Heart right ventricle (tissue), 16 donors: ENCODE measurements at regions not wholly inside any gene's neighbourhood (a gene's known extent, or its start where the extent isn't known, plus 50 kb on each side); places are given as distances from the start of the nearest gene placed in this dataset.

Experiments used
- ATAC-seq, 8 donors: fragments of 200-7000 bp; cut with Tn5 transposase; one replicate each; pipeline ENCODE4 v1.9.1; 2020; ENCODE audit warnings: mild to moderate bottlenecking in 8 of 8, moderate library complexity in 8 of 8, moderate number of reproducible peaks in 1 of 8
- DNase-seq, 2 donors: peaks; one replicate each; pipeline ENCODE4 v3.0.0-alpha.2; 2020
- H3K27ac ChIP-seq, 10 donors: fragments of 200-600 bp; sonication (generic) in 2 of 10; one replicate each; pipeline versions ENCODE4 v1.5.0 to v1.8.0; 2020 to 2022; ENCODE audit warnings: mild to moderate bottlenecking in 3 of 10
- H3K27me3 ChIP-seq, 7 donors: fragments of 200-600 bp; one replicate each; pipeline ENCODE4 v1.8.0; 2021 to 2022; ENCODE audit warnings: mild to moderate bottlenecking in 2 of 7
- H3K36me3 ChIP-seq, 9 donors: fragments of 200-600 bp; sonication (generic) in 1 of 9; one replicate each; pipeline versions ENCODE4 v1.5.0 to v1.8.0; 2020 to 2022; ENCODE audit warnings: mild to moderate bottlenecking in 2 of 9
- H3K4me1 ChIP-seq, 9 donors: fragments of 200-600 bp; sonication (generic) in 1 of 9; one replicate each; pipeline versions ENCODE4 v1.5.0 to v1.8.0; 2020 to 2022; ENCODE audit warnings: mild to moderate bottlenecking in 4 of 9
- H3K4me3 ChIP-seq, 10 donors: fragments of 200-600 bp; sonication (generic) in 2 of 10; one replicate each; pipeline versions ENCODE4 v1.5.0 to v1.8.0; 2020 to 2022; ENCODE audit warnings: mild to moderate bottlenecking in 7 of 10, moderate library complexity in 2 of 10
- H3K9me3 ChIP-seq, 11 donors: fragments of 200-600 bp in 10 of 11; sonication (generic) in 2 of 11; one replicate each; pipeline versions ENCODE4 v1.5.0 to v1.8.0; 2013 to 2022; ENCODE audit warnings: mild to moderate bottlenecking in 2 of 11, control low read depth in 1 of 11, moderate library complexity in 1 of 11
- CTCF ChIP-seq, 9 donors: fragments of 200-600 bp; sonication (generic) in 2 of 9; IDR thresholded peaks; one replicate each; pipeline versions ENCODE4 v1.5.0 to v1.8.0; 2021 to 2022; ENCODE audit warnings: antibody characterized with exemption in 9 of 9, mild to moderate bottlenecking in 5 of 9, moderate library complexity in 1 of 9
- WGBS, 2 donors: extraction: QIAGEN DNeasy Blood & Tissue Kit; methylation state at CpG; one replicate each; pipeline ENCODE4 v1.1.7; 2013; ENCODE audit warnings: inconsistent platforms in 1 of 2; 5-methylcytosine and 5-hydroxymethylcytosine counted together
- intact Hi-C, 10 donors: fragments of 100-400 bp; cut with DNase I; formaldehyde crosslinking; loops; one replicate each; pipeline versions ENCODE4 v1.11.1 to v1.14.2; 2022
- donor health status: Arrhythmogenic right ventricular cardiomyopathy.
- donor health status: ischemic (EF 13 %, LVEDD 7.1; RV severe dilation, severe dysfunction).
- donor health status: healthy with polysubstance abuse.
- donor health status: DM: no; HTN: yes; CAD: no.
- donor health status: DM: no; HTN: no; CAD: no.
- donor health status: ischemic (EF 25% LVEDD 6.9; RV normal size, moderate dysfunction).
- donor health status: ischemic (EF 25% LVEDD 5.7; RV mildly dilated, moderate dysfunction).
- donor health status: healthy.
- donor health status: DM: yes; HTN: yes; CAD: no.
- donor health status: Ischemic cardiomyopathy.
- donor health status: ischemic (EF 35%, LVEDD 5.7; RV mildly dilated, moderate dysfunction).
- donor health status: nonischemic (EF 11% LVEDD 7.7; RV severe dilation, severe dysfunction).
- donor health status: DM: yes; HTN: yes; CAD: no.
- donor health status: PGD.
- donor health status: ischemic (EF 29% LVEDD 5.4; RV normal size, mild dysfunction).
- donor health status: nonischemic (EF 23%, LVEDD 6.1; RV moderate dilation, normal function).

GRCh38 chr13:99911965-99912566, 59.5 kb downstream of the ZIC5 start:
- 72 to 73% methylated on average over 8 of the region's 8 CpGs for WGBS, 2 donors
- no peak for ATAC-seq

GRCh38 chr13:99911069-99911964, 60.2 kb downstream of the ZIC5 start:
- ATAC-seq = no peak
- Histone ChIP-seq H3K9me3 (no peaks in the 10 kb centered on the region), H3K27ac (no peak overlapping the region), H3K4me3 (no peak overlapping the region), H3K36me3 (no peaks in the 10 kb centered on the region), H3K4me1 (peaks cover 0 to 5% (median 0%) of the 10 kb centered on the region in 9 donors), H3K27me3 (peaks cover 0 to 88% (median 79%) of the 10 kb centered on the region in 7 donors)
- 43 to 52% methylated on average over 16 of the region's 16 CpGs for WGBS, 2 donors
- no peak for TF ChIP-seq CTCF (IDR thresholded peaks at IDR 0.05)
- DNase-seq = no peak
- intact Hi-C loops = loop anchor here in 7 of 10 donors (10.0 kb wide), 4 partner anchors 257 to 603 kb away; no protein-coding TSS in a partner anchor

More at GRCh38 chr13:99911965-99912566, 59.5 kb downstream of the ZIC5 start:
- Histone ChIP-seq H3K27ac (no peak overlapping the region), H3K4me1 (peaks cover 0 to 5% (median 0%) of the 10 kb centered on the region in 9 donors), H3K36me3 (no peaks in the 10 kb centered on the region), H3K4me3 (no peak overlapping the region), H3K9me3 (no peaks in the 10 kb centered on the region), H3K27me3 (peaks cover 0 to 82% (median 72%) of the 10 kb centered on the region in 7 donors)
- DNase-seq = no peak
- TF ChIP-seq CTCF (IDR thresholded peaks at IDR 0.05) = no peak
- intact Hi-C loops = loop anchor here in 7 of 10 donors (10.0 kb wide), 4 partner anchors 257 to 603 kb away; no protein-coding TSS in a partner anchor

GRCh38 chr13:99909836-99910619, 61.5 kb downstream of the ZIC5 start:
- Histone ChIP-seq H3K27ac (no peak overlapping the region), H3K36me3 (no peaks in the 10 kb centered on the region), H3K27me3 (peaks cover 0 to 89% (median 78%) of the 10 kb centered on the region in 7 donors), H3K9me3 (no peaks in the 10 kb centered on the region), H3K4me3 (no peak overlapping the region), H3K4me1 (peaks cover 0 to 5% (median 0%) of the 10 kb centered on the region in 9 donors)
- intact Hi-C loops = loop anchor here in 7 of 10 donors (10.0 kb wide), 4 partner anchors 255 to 605 kb away; no protein-coding TSS in a partner anchor
- ATAC-seq = peak in 3 of 8 donors; percentile 55 to 67 (median 56)
- no peak for TF ChIP-seq CTCF (IDR thresholded peaks at IDR 0.05)
- 35% methylated on average over 5 of the region's 5 CpGs for WGBS, 2 donors
- DNase-seq = peak; percentile 23 to 33
